H1 (cell line): ENCODE measurements at regions not wholly inside any gene's neighbourhood (a gene's known extent, or its start where the extent isn't known, plus 50 kb on each side); places are given as distances from the start of the nearest gene placed in this dataset.

Experiments used
- CTCF ChIA-PET: fragments of 300-600 bp; sonication (Branson Sonifier 250); formaldehyde crosslinking; loops from one replicate; lab custom pipeline; 2021; ENCODE audit not compliant: partially characterized antibody; lab: Charles Lee
- POLR2A ChIA-PET: fragments of 300-600 bp; sonication (Branson Sonifier 250); formaldehyde crosslinking; loops from one replicate; lab custom pipeline; 2021; ENCODE audit warnings: inconsistent platforms; ENCODE audit not compliant: partially characterized antibody; lab: Charles Lee
- DNase-seq, 2 experiments: peaks; one replicate each; pipeline versions ENCODE4 v3.0.0 to v3.0.0-alpha.2; 2010 to 2022; ENCODE audit warnings: low spot score in 2 of 2, low read depth in 1 of 2, mixed read lengths in 1 of 2
- FAIRE-seq: peaks from 2 replicates; lab custom pipeline; 2011; peaks lifted over from hg19 to GRCh38; lab: Jason Lieb, UNC
- H2AFZ ChIP-seq: 2 replicates; pipeline ENCODE4 v1.8.1; 2012; ENCODE audit warnings: low read length, inconsistent platforms
- H2AK5ac ChIP-seq: 2 replicates; pipeline ENCODE4 v1.6.1; 2013; ENCODE audit warnings: low read depth, low read length
- H2BK120ac ChIP-seq: replicated peaks from 2 replicates; pipeline ENCODE3; 2013; ENCODE audit warnings: low read depth, low read length, inconsistent platforms
- H2BK12ac ChIP-seq: 2 replicates; pipeline ENCODE4 v1.6.1; 2013; ENCODE audit warnings: low read depth, low read length
- H2BK15ac ChIP-seq: 2 replicates; pipeline ENCODE4 v1.6.1; 2013; ENCODE audit warnings: low read length
- H2BK20ac ChIP-seq: 2 replicates; pipeline ENCODE4 v1.6.1; 2013; ENCODE audit warnings: low read length
- H2BK5ac ChIP-seq: 2 replicates; pipeline ENCODE4 v1.6.1; 2013; ENCODE audit warnings: low read depth, low read length
- H3K14ac ChIP-seq: 2 replicates; pipeline ENCODE4 v1.6.1; 2013; ENCODE audit warnings: inconsistent platforms; ENCODE audit not compliant: insufficient read length
- H3K18ac ChIP-seq: 2 replicates; pipeline ENCODE4 v1.6.1; 2013; ENCODE audit warnings: low read length; ENCODE audit errors: extremely low read depth
- H3K23ac ChIP-seq: 2 replicates; pipeline ENCODE4 v1.6.1; 2013; ENCODE audit warnings: inconsistent platforms; ENCODE audit not compliant: insufficient read length
- H3K23me2 ChIP-seq: 2 replicates; pipeline ENCODE4 v1.6.1; 2013; ENCODE audit warnings: low read depth, low read length
- H3K27ac ChIP-seq: 2 replicates; pipeline ENCODE4 v1.6.1; 2011; ENCODE audit warnings: low read depth, low read length, inconsistent platforms
- H3K27me3 ChIP-seq, 4 experiments: replicated peaks in 1 of 4; 1 replicate in 1 of 4; 2 replicates in 3 of 4; pipeline versions ENCODE4 v1.6.1 to v1.8.1; 2011 to 2013; ENCODE audit warnings: low read length in 3 of 4, mild to moderate bottlenecking in 3 of 4, inconsistent platforms in 2 of 4, mixed read lengths in 2 of 4, moderate library complexity in 1 of 4; ENCODE audit not compliant: control insufficient read depth in 3 of 4, insufficient read depth in 3 of 4; ENCODE audit errors: extremely low read depth in 1 of 4
- H3K36me3 ChIP-seq, 4 experiments: 2 replicates each; pipeline versions ENCODE4 v1.6.1 to v1.8.1; 2011 to 2013; ENCODE audit warnings: mild to moderate bottlenecking in 4 of 4, low read length in 3 of 4, moderate library complexity in 2 of 4, control low read depth in 1 of 4, inconsistent platforms in 1 of 4; ENCODE audit not compliant: insufficient read depth in 4 of 4, control insufficient read depth in 2 of 4
- H3K4ac ChIP-seq: replicated peaks from 2 replicates; pipeline ENCODE3; 2013; ENCODE audit warnings: low read length, low read depth, mixed read lengths, inconsistent platforms; ENCODE audit not compliant: insufficient read length
- H3K4me1 ChIP-seq, 4 experiments: replicated peaks in 1 of 4; 1 replicate in 1 of 4; 2 replicates in 3 of 4; pipeline versions ENCODE4 v1.6.1 to v1.8.1; 2011 to 2013; ENCODE audit warnings: low read length in 3 of 4, inconsistent platforms in 2 of 4, mixed read lengths in 1 of 4; ENCODE audit not compliant: insufficient read depth in 4 of 4, control insufficient read depth in 3 of 4
- H3K4me2 ChIP-seq, 2 experiments: 2 replicates each; pipeline versions ENCODE4 v1.6.1 to v1.8.1; 2011 to 2013; ENCODE audit warnings: low read depth in 2 of 2, low read length in 2 of 2, control low read depth in 1 of 2, inconsistent platforms in 1 of 2, mild to moderate bottlenecking in 1 of 2; ENCODE audit not compliant: insufficient read depth in 1 of 2
- H3K4me3 ChIP-seq, 4 experiments: fragments of 200-600, 300-600 bp in 1 of 4; sonication (generic), shearing (Covaris generic), sonication (Bioruptor Twin) in 1 of 4; 2 replicates each; pipeline versions ENCODE4 v1.5.1 to v1.8.1; 2011 to 2016; ENCODE audit warnings: low read length in 4 of 4, low read depth in 3 of 4, control low read depth in 2 of 4, inconsistent platforms in 2 of 4, mild to moderate bottlenecking in 2 of 4, mixed read lengths in 1 of 4, moderate library complexity in 1 of 4; ENCODE audit not compliant: insufficient read depth in 2 of 4; ENCODE audit errors: extremely low read depth in 1 of 4
- H3K56ac ChIP-seq: replicated peaks from 2 replicates; pipeline ENCODE3; 2013; ENCODE audit warnings: low read depth, mild to moderate bottlenecking, mixed read lengths, low read length, inconsistent platforms; ENCODE audit not compliant: insufficient read length
- H3K79me1 ChIP-seq: 2 replicates; pipeline ENCODE4 v1.6.1; 2013; ENCODE audit warnings: low read depth, low read length, control low read depth
- H3K79me2 ChIP-seq, 2 experiments: 2 replicates each; pipeline versions ENCODE4 v1.6.1 to v1.8.1; 2012 to 2013; ENCODE audit warnings: low read length in 2 of 2, mild to moderate bottlenecking in 2 of 2, inconsistent platforms in 1 of 2; ENCODE audit not compliant: insufficient read depth in 2 of 2, control insufficient read depth in 1 of 2
- H3K9ac ChIP-seq, 4 experiments: replicated peaks in 1 of 4; 1 replicate in 1 of 4; 2 replicates in 3 of 4; pipeline versions ENCODE4 v1.6.1 to v1.8.1; 2011 to 2013; ENCODE audit warnings: low read depth in 3 of 4, low read length in 3 of 4, control low read depth in 2 of 4, mild to moderate bottlenecking in 2 of 4, moderate library complexity in 2 of 4, inconsistent platforms in 1 of 4; ENCODE audit errors: extremely low read depth in 1 of 4
- H3K9me3 ChIP-seq, 2 experiments: 2 replicates each; pipeline versions ENCODE4 v1.6.1 to v1.8.1; 2012 to 2013; ENCODE audit warnings: mild to moderate bottlenecking in 2 of 2, moderate library complexity in 2 of 2, control low read depth in 1 of 2, inconsistent platforms in 1 of 2, low read depth in 1 of 2, low read length in 1 of 2, mixed read lengths in 1 of 2; ENCODE audit not compliant: insufficient read depth in 2 of 2
- H4K20me1 ChIP-seq, 2 experiments: replicated peaks in 1 of 2; 2 replicates each; pipeline versions ENCODE3 to v1.8.1; 2011 to 2013; ENCODE audit warnings: inconsistent platforms in 2 of 2, low read length in 2 of 2, mild to moderate bottlenecking in 1 of 2; ENCODE audit not compliant: insufficient read depth in 2 of 2, control insufficient read depth in 1 of 2
- H4K5ac ChIP-seq: 2 replicates; pipeline ENCODE4 v1.6.1; 2013; ENCODE audit warnings: low read length, low read depth, mixed read lengths, inconsistent platforms; ENCODE audit not compliant: insufficient read length
- H4K8ac ChIP-seq: 2 replicates; pipeline ENCODE4 v1.8.0; 2013; ENCODE audit warnings: mild to moderate bottlenecking, moderate library complexity, low read length, inconsistent platforms; ENCODE audit not compliant: insufficient read depth; ENCODE audit errors: extremely low read depth
- H4K91ac ChIP-seq: replicated peaks from 2 replicates; pipeline ENCODE3; 2013; ENCODE audit warnings: low read length, mixed read lengths, inconsistent platforms; ENCODE audit not compliant: insufficient read length
- CBX5 ChIP-seq: fragments of 300-800, 300-1000 bp; sonication (generic); IDR thresholded peaks from 2 replicates; pipeline ENCODE4 v1.7.1; 2016; ENCODE audit warnings: antibody characterized with exemption, low read length, low read depth
- EP300 ChIP-seq, 2 experiments: IDR thresholded peaks; 1 replicate in 1 of 2; 2 replicates in 1 of 2; pipeline ENCODE4 v1.6.1; 2011 to 2012; ENCODE audit warnings: low read depth in 2 of 2, low read length in 2 of 2, mild to moderate bottlenecking in 2 of 2, borderline replicate concordance in 1 of 2, inconsistent platforms in 1 of 2, moderate library complexity in 1 of 2
- GTF2F1 ChIP-seq: IDR thresholded peaks from 2 replicates; pipeline ENCODE4 v1.6.1; 2012; ENCODE audit warnings: low read depth, low read length, improper control_type of control experiment, borderline replicate concordance
- KDM1A ChIP-seq: fragments of 200-600, 300-600 bp; sonication (generic); IDR thresholded peaks from 2 replicates; pipeline ENCODE4 v1.7.1; 2016; ENCODE audit warnings: mild to moderate bottlenecking, low read length, borderline replicate concordance
- PHF8 ChIP-seq: fragments of 200-600 bp; sonication (generic); conservative IDR thresholded peaks from 2 replicates; pipeline ENCODE4 v1.7.1; 2012; ENCODE audit warnings: low read depth, mild to moderate bottlenecking, inconsistent platforms, low read length, moderate library complexity
- POLR2AphosphoS5 ChIP-seq: IDR thresholded peaks from 2 replicates; pipeline ENCODE4 v1.6.1; 2011; ENCODE audit warnings: low read depth, low read length
- SIN3A ChIP-seq, 2 experiments: IDR thresholded peaks in 1 of 2; conservative IDR thresholded peaks in 1 of 2; 2 replicates each; pipeline ENCODE4 v1.6.1; 2011 to 2012; ENCODE audit warnings: low read length in 2 of 2, improper control_type of control experiment in 1 of 2, low read depth in 1 of 2, mild to moderate bottlenecking in 1 of 2
- SP2 ChIP-seq: IDR thresholded peaks from 2 replicates; pipeline ENCODE4 v1.6.1; 2012; ENCODE audit warnings: mild to moderate bottlenecking, low read length, inconsistent platforms
- SUZ12 ChIP-seq: fragments of 200-600 bp; sonication (generic); IDR thresholded peaks from 2 replicates; pipeline ENCODE4 v1.6.1; 2012; ENCODE audit warnings: mild to moderate bottlenecking, inconsistent platforms, low read length, moderate library complexity, mixed read lengths
- TAF7 ChIP-seq: optimal IDR thresholded peaks from 2 replicates; pipeline ENCODE3; 2011; ENCODE audit warnings: low read depth, mild to moderate bottlenecking, inconsistent platforms, low read length, moderate library complexity, borderline replicate concordance
- TCF12 ChIP-seq: IDR thresholded peaks from 2 replicates; pipeline ENCODE4 v1.6.1; 2011; ENCODE audit warnings: low read depth, mild to moderate bottlenecking, low read length
- USF2 ChIP-seq: IDR thresholded peaks from 2 replicates; pipeline ENCODE4 v1.6.1; 2011; ENCODE audit warnings: low read length, improper control_type of control experiment
- WGBS, 2 experiments: shearing (Covaris generic) in 1 of 2; methylation state at CpG; one replicate each; pipeline versions ENCODE4 v1.1.6 to v1.1.7; 2013 to 2015; ENCODE audit warnings: low lambda C conversion rate in 2 of 2, mixed read lengths in 2 of 2, inconsistent platforms in 1 of 2, low coverage in 1 of 2, missing lambda C conversion rate in 1 of 2; ENCODE audit not compliant: insufficient replicate concordance in 2 of 2, insufficient coverage in 1 of 2, insufficient read length in 1 of 2; ENCODE audit errors: extremely low coverage in 1 of 2, missing lambda C conversion rate in 1 of 2; 5-methylcytosine and 5-hydroxymethylcytosine counted together

- FAIRE-seq = no peak
- no peak overlapping the region for H3K9ac ChIP-seq
- H3K4me3 ChIP-seq = no peak overlapping the region
- no peaks in the 10 kb centered on the region for H3K36me3 ChIP-seq
- H3K56ac ChIP-seq = no peak overlapping the region
- no peaks in the 10 kb centered on the region for H3K79me1 ChIP-seq
- 66% methylated on average over 4 of the region's 4 CpGs; no CpG with 5 or more reads in 1 of the 2 experiments for WGBS, 2 experiments
- H3K79me2 ChIP-seq = no peaks in the 10 kb centered on the region
- no peak overlapping the region for H3K27ac ChIP-seq
- H4K8ac ChIP-seq = no peak overlapping the region
- H4K20me1 ChIP-seq = no peaks in the 10 kb centered on the region
- no peak overlapping the region for H2AFZ ChIP-seq
- no peak overlapping the region for H2BK20ac ChIP-seq
- TF ChIP-seq PHF8 (no peak), SUZ12 (no peak), CBX5 (no peak), SIN3A (conservative IDR thresholded peaks at IDR 0.05 in 1 of 2, IDR thresholded peaks at IDR 0.05 in 1 of 2; ENCODE audit: low read depth in 1 of 2, low read length in 2 of 2) (no peak), EP300 (IDR thresholded peaks at IDR 0.05; ENCODE audit: borderline replicate concordance in 1 of 2, low read depth in 2 of 2, low read length in 2 of 2) (no peak), SP2 (no peak), POLR2AphosphoS5 (no peak), TCF12 (no peak), TAF7 (no peak), GTF2F1 (no peak), USF2 (no peak), KDM1A (no peak)
- TF ChIP-seq, all 59 proteins: peak for 0
- no peak overlapping the region for H2BK12ac ChIP-seq
- H3K23me2 ChIP-seq = no peaks in the 10 kb centered on the region
- no peaks in the 10 kb centered on the region for H3K4me1 ChIP-seq
- H4K91ac ChIP-seq = no peak overlapping the region
- H3K4me2 ChIP-seq = no peak overlapping the region
- H3K9me3 ChIP-seq = no peaks in the 10 kb centered on the region
- H2BK15ac ChIP-seq = no peak overlapping the region
- H3K4ac ChIP-seq = no peak overlapping the region
- no peak overlapping the region for H3K18ac ChIP-seq
- no peaks in the 10 kb centered on the region for H3K27me3 ChIP-seq
- ChIA-PET CTCF (interaction anchor here (1.5 to 2.7 kb wide), 3 partner anchors 10 to 58 kb away, joined by 4 to 14 read pairs (median 4); no protein-coding TSS in a partner anchor), POLR2A (no interaction called here)
- no peak overlapping the region for H2BK5ac ChIP-seq
- no peak overlapping the region for H4K5ac ChIP-seq
- DNase-seq = no peak
- no peak overlapping the region for H2BK120ac ChIP-seq
- no peak overlapping the region for H2AK5ac ChIP-seq
- H3K23ac ChIP-seq = no peak overlapping the region
- no peak overlapping the region for H3K14ac ChIP-seq
Observed at GRCh38 chr13:39201180-39201579, 162.9 kb downstream of the NHLRC3 start.
